GM12878 (cell line): ENCODE measurements at regions not wholly inside any gene's neighbourhood (a gene's known extent, or its start where the extent isn't known, plus 50 kb on each side); places are given as distances from the start of the nearest gene placed in this dataset.

Experiments used
- ATAC-seq: fragments of 200-7000 bp; cut with Tn5 transposase; 3 replicates; pipeline ENCODE4 v1.9.1; 2020; ENCODE audit warnings: mild to moderate bottlenecking, moderate library complexity
- BruUV-seq: library from RNA; stranded (reverse); fragments of 400-500 nt; replicated peaks from 2 replicates; lab custom pipeline; 2021; lab: Mats Ljungman, UMichigan
- CTCF ChIA-PET: fragments of 300-600 bp; sonication (Branson Sonifier 250); formaldehyde crosslinking; extraction: SDS; loops from one replicate; lab custom pipeline; 2021; ENCODE audit warnings: inconsistent platforms; lab: Yijun Ruan, JAX
- POLR2A ChIA-PET: fragments of 350-600 bp; formaldehyde crosslinking; extraction: SDS; loops from one replicate; lab custom pipeline; 2021; ENCODE audit warnings: inconsistent platforms; lab: Charles Lee
- RAD21 ChIA-PET: fragments of 300-600 bp; sonication (Branson Sonifier 250); formaldehyde crosslinking; loops from one replicate; lab custom pipeline; 2023; ENCODE audit warnings: antibody characterized with exemption; ENCODE audit not compliant: unreplicated experiment; lab: Charles Lee
- SMC1A ChIA-PET: fragments of 300-600 bp; sonication (Branson Sonifier 250); formaldehyde crosslinking; loops from one replicate; lab custom pipeline; 2023; ENCODE audit not compliant: unreplicated experiment, uncharacterized antibody; lab: Charles Lee
- DNase-seq: peaks from one replicate; pipeline ENCODE4 v3.0.0-alpha.2; 2011; ENCODE audit warnings: low read depth, low spot score
- FAIRE-seq: peaks from 3 replicates; lab custom pipeline; 2011; peaks lifted over from hg19 to GRCh38; lab: Jason Lieb, UNC
- H2AFZ ChIP-seq: 2 replicates; pipeline ENCODE4 v1.6.0; 2011; ENCODE audit warnings: low read depth, low read length, control low read depth; ENCODE audit not compliant: control insufficient read depth
- H3K27ac ChIP-seq: 2 replicates; pipeline ENCODE4 v1.5.1; 2011; ENCODE audit warnings: control low read depth; ENCODE audit not compliant: control insufficient read depth, insufficient read depth
- H3K27me3 ChIP-seq, 2 experiments: replicated peaks in 1 of 2; 2 replicates each; pipeline versions ENCODE4 v1.6.0 to v1.6.1; 2011; ENCODE audit warnings: low read length in 1 of 2; ENCODE audit not compliant: control insufficient read depth in 2 of 2, insufficient read depth in 2 of 2
- H3K36me3 ChIP-seq, 2 experiments: 2 replicates each; pipeline ENCODE4 v1.5.1; 2011; ENCODE audit warnings: low read length in 1 of 2; ENCODE audit not compliant: control insufficient read depth in 2 of 2, insufficient read depth in 2 of 2
- H3K4me1 ChIP-seq: 2 replicates; pipeline ENCODE4 v1.6.1; 2011; ENCODE audit warnings: mild to moderate bottlenecking, low read length, moderate library complexity, mixed read lengths; ENCODE audit not compliant: control insufficient read depth, insufficient read depth
- H3K4me2 ChIP-seq: 2 replicates; pipeline ENCODE4 v1.6.0; 2011; ENCODE audit warnings: control low read depth; ENCODE audit not compliant: control insufficient read depth, insufficient read depth
- H3K4me3 ChIP-seq: fragments of 200-600 bp; sonication (generic); 2 replicates; pipeline ENCODE4 v1.5.1; 2016
- H3K79me2 ChIP-seq: 2 replicates; pipeline ENCODE4 v1.6.0; 2011; ENCODE audit warnings: low read length; ENCODE audit not compliant: control insufficient read depth, insufficient read depth
- H3K9ac ChIP-seq: 2 replicates; pipeline ENCODE4 v1.8.0; 2011; ENCODE audit warnings: low read length, control low read depth, mixed read lengths; ENCODE audit not compliant: control insufficient read depth, insufficient read depth
- H3K9me3 ChIP-seq: replicated peaks from 3 replicates; pipeline ENCODE4 v1.5.1; 2011; ENCODE audit warnings: mild to moderate bottlenecking, low read length; ENCODE audit not compliant: control insufficient read depth, insufficient read depth
- H4K20me1 ChIP-seq: 2 replicates; pipeline ENCODE4 v1.6.0; 2011; ENCODE audit not compliant: control insufficient read depth, insufficient read depth
- CEBPB ChIP-seq, 2 experiments: fragments of 150-350 bp in 1 of 2; IDR thresholded peaks; 2 replicates each; pipeline ENCODE4 v1.6.1; 2012 to 2014; ENCODE audit warnings: low read depth in 2 of 2, low read length in 2 of 2, borderline replicate concordance in 1 of 2, inconsistent platforms in 1 of 2
- GABPA ChIP-seq: IDR thresholded peaks from 2 replicates; pipeline ENCODE4 v1.6.1; 2014; ENCODE audit warnings: antibody characterized with exemption, low read depth, mild to moderate bottlenecking, inconsistent platforms
- IRF4 ChIP-seq: IDR thresholded peaks from 2 replicates; pipeline ENCODE4 v1.6.1; 2011; ENCODE audit warnings: low read depth, low read length
- KAT2A ChIP-seq: conservative IDR thresholded peaks from 2 replicates; pipeline ENCODE4 v1.6.1; 2011; ENCODE audit warnings: low read depth, low read length; ENCODE audit not compliant: control insufficient read depth
- NBN ChIP-seq: fragments of 450-650 bp; IDR thresholded peaks from 2 replicates; pipeline ENCODE4 v1.6.1; 2016
- NFYA ChIP-seq: IDR thresholded peaks from 2 replicates; pipeline ENCODE4 v1.6.1; 2011; ENCODE audit warnings: low read depth, mild to moderate bottlenecking, low read length, improper control_type of control experiment, borderline replicate concordance
- NRF1 ChIP-seq: conservative IDR thresholded peaks from 2 replicates; pipeline ENCODE4 v1.6.1; 2011; ENCODE audit warnings: mild to moderate bottlenecking, low read depth, low read length, improper control_type of control experiment
- POU2F2 ChIP-seq: IDR thresholded peaks from 3 replicates; pipeline ENCODE4 v1.6.1; 2011; ENCODE audit warnings: low read depth, mild to moderate bottlenecking, low read length, borderline replicate concordance
- RUNX3 ChIP-seq: IDR thresholded peaks from 2 replicates; pipeline ENCODE4 v1.6.1; 2012; ENCODE audit warnings: low read length, inconsistent platforms
- SMAD5 ChIP-seq: IDR thresholded peaks from 2 replicates; pipeline ENCODE4 v1.6.1; 2016; ENCODE audit warnings: antibody characterized with exemption, low read depth
- SP1 ChIP-seq: IDR thresholded peaks from one replicate; pipeline ENCODE4 v1.6.1; 2011; ENCODE audit warnings: low read depth, low read length
- TAF1 ChIP-seq: IDR thresholded peaks from 2 replicates; pipeline ENCODE4 v1.6.1; 2011; ENCODE audit warnings: mild to moderate bottlenecking, low read depth, low read length, borderline replicate concordance
- in situ Hi-C: fragments of 300-500 bp; cut with MboI; formaldehyde crosslinking; loops from 9 replicates; pipeline ENCODE4 v1.14.3; 2018; ENCODE audit warnings: mixed read lengths
- intact Hi-C: fragments of 100-400 bp; cut with micrococcal nuclease; formaldehyde crosslinking; loops from one replicate; pipeline ENCODE4 v1.14.2; 2022; ENCODE audit not compliant: unreplicated experiment
- TF ChIP-seq, protein P1 (sequence below), 3 experiments: IDR thresholded peaks in 2 of 3; conservative IDR thresholded peaks in 1 of 3; 2 replicates each; pipeline ENCODE4 v1.5.1; 2011; ENCODE audit warnings: low read depth in 3 of 3, low read length in 3 of 3, mild to moderate bottlenecking in 3 of 3, control low read depth in 2 of 3, moderate library complexity in 2 of 3, inconsistent platforms in 1 of 3, mixed read lengths in 1 of 3; ENCODE audit not compliant: control insufficient read depth in 2 of 3, insufficient read depth in 1 of 3; ENCODE audit errors: extremely low read depth in 1 of 3
- TF ChIP-seq, protein P2 (sequence below): IDR thresholded peaks from 2 replicates; pipeline ENCODE4 v1.6.1; 2012; ENCODE audit warnings: low read depth, low read length, improper control_type of control experiment
- TF ChIP-seq, protein P3 (sequence below): fragments of 450-650 bp; IDR thresholded peaks from 2 replicates; pipeline ENCODE4 v1.6.1; 2017; ENCODE audit warnings: mild to moderate bottlenecking
- TF ChIP-seq, protein P4 (sequence below): IDR thresholded peaks from 2 replicates; pipeline ENCODE4 v1.6.1; 2011; ENCODE audit warnings: borderline replicate concordance, low read depth, mild to moderate bottlenecking, moderate library complexity, low read length; ENCODE audit not compliant: insufficient read depth, poor library complexity, severe bottlenecking
- TF ChIP-seq, protein P5 (sequence below): fragments of 450-650 bp; IDR thresholded peaks from 2 replicates; pipeline ENCODE4 v1.6.1; 2018; ENCODE audit warnings: borderline replicate concordance, mild to moderate bottlenecking; ENCODE audit not compliant: partially characterized antibody

DNA sequence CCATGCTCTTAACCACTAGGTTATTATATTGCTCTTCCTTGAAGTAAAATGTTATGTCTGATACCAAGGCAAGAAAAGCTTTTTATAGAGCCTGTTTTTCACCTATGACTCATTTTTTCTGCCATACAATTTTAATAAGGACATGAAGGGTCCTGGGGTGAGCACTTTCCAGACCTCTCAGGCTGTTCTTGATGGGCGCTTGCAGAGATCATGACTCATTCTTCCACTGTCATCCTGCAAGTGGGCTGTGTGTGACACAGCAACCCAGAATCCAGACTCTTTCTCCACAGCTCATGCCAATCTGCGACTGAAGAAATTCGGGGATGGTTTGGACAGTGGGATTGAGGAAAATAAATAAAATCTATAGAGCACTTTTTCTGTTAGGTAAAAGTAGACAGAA lies 506.7 kb upstream of the NBEA start (continued):
- TF ChIP-seq, protein P1, sequence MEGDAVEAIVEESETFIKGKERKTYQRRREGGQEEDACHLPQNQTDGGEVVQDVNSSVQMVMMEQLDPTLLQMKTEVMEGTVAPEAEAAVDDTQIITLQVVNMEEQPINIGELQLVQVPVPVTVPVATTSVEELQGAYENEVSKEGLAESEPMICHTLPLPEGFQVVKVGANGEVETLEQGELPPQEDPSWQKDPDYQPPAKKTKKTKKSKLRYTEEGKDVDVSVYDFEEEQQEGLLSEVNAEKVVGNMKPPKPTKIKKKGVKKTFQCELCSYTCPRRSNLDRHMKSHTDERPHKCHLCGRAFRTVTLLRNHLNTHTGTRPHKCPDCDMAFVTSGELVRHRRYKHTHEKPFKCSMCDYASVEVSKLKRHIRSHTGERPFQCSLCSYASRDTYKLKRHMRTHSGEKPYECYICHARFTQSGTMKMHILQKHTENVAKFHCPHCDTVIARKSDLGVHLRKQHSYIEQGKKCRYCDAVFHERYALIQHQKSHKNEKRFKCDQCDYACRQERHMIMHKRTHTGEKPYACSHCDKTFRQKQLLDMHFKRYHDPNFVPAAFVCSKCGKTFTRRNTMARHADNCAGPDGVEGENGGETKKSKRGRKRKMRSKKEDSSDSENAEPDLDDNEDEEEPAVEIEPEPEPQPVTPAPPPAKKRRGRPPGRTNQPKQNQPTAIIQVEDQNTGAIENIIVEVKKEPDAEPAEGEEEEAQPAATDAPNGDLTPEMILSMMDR (IDR thresholded peaks at IDR 0.05 in 2 of 3, conservative IDR thresholded peaks at IDR 0.05 in 1 of 3; ENCODE audit: control insufficient read depth in 2 of 3, extremely low read depth in 1 of 3, insufficient read depth in 1 of 3, low read depth in 3 of 3, low read length in 3 of 3), result no peak
- TF ChIP-seq NRF1 (no peak), KAT2A (no peak), SP1 (no peak)
- TF ChIP-seq, protein P2, sequence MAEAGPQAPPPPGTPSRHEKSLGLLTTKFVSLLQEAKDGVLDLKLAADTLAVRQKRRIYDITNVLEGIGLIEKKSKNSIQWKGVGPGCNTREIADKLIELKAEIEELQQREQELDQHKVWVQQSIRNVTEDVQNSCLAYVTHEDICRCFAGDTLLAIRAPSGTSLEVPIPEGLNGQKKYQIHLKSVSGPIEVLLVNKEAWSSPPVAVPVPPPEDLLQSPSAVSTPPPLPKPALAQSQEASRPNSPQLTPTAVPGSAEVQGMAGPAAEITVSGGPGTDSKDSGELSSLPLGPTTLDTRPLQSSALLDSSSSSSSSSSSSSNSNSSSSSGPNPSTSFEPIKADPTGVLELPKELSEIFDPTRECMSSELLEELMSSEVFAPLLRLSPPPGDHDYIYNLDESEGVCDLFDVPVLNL, result no peak

DNA sequence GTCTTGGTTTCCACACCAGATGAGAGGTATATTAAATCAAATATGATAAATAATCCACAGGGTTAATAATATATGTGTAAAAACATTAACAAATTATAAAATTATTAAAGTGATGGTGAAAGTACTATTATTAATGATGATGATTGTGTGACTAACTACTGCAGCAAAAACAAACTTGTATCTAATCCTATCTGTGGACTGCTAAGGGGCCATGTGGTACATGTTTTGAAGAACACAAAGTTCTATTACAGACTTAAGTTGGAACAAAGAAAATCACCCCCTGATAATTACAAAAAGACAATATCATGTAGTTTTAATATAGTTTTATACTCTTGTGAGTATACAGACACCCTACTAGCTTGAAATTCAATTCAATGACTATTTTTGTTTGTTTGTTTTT lies 504.2 kb upstream of the NBEA start:
- H3K79me2 ChIP-seq, result no peaks in the 10 kb centered on the region
- intact Hi-C loops (no loop called here), in situ Hi-C loops (no loop called here)
- H3K27ac ChIP-seq, result no peak overlapping the region
- ATAC-seq, result no peak
- SMC1A ChIA-PET, result no interaction called here
- POLR2A ChIA-PET, result no interaction called here
- H2AFZ ChIP-seq, result no peak overlapping the region
- RAD21 ChIA-PET, result no interaction called here
- H3K9me3 ChIP-seq, result no peaks in the 10 kb centered on the region
- H4K20me1 ChIP-seq, result no peaks in the 10 kb centered on the region
- DNase-seq, result no peak
- no peak overlapping the region for H3K9ac ChIP-seq
- no peaks in the 10 kb centered on the region for H3K4me1 ChIP-seq
- no TSS peak for BruUV-seq
- CTCF ChIA-PET, result no interaction called here
- H3K27me3 ChIP-seq, result no peaks in the 10 kb centered on the region
- H3K4me2 ChIP-seq, result no peak overlapping the region
- H3K36me3 ChIP-seq, result no peaks in the 10 kb centered on the region
- no peak overlapping the region for H3K4me3 ChIP-seq
- no peak for FAIRE-seq
- TF ChIP-seq POU2F2, result no peak
- TF ChIP-seq NBN, result no peak
- no peak for TF ChIP-seq TAF1
- no peak for TF ChIP-seq CEBPB (IDR thresholded peaks at IDR 0.05; ENCODE audit: borderline replicate concordance in 1 of 2, low read depth in 2 of 2, low read length in 2 of 2)
- TF ChIP-seq, protein P3, sequence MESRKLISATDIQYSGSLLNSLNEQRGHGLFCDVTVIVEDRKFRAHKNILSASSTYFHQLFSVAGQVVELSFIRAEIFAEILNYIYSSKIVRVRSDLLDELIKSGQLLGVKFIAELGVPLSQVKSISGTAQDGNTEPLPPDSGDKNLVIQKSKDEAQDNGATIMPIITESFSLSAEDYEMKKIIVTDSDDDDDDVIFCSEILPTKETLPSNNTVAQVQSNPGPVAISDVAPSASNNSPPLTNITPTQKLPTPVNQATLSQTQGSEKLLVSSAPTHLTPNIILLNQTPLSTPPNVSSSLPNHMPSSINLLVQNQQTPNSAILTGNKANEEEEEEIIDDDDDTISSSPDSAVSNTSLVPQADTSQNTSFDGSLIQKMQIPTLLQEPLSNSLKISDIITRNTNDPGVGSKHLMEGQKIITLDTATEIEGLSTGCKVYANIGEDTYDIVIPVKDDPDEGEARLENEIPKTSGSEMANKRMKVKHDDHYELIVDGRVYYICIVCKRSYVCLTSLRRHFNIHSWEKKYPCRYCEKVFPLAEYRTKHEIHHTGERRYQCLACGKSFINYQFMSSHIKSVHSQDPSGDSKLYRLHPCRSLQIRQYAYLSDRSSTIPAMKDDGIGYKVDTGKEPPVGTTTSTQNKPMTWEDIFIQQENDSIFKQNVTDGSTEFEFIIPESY, result no peak
- no peak for TF ChIP-seq IRF4
- TF ChIP-seq SMAD5, result no peak
- TF ChIP-seq, protein P4, sequence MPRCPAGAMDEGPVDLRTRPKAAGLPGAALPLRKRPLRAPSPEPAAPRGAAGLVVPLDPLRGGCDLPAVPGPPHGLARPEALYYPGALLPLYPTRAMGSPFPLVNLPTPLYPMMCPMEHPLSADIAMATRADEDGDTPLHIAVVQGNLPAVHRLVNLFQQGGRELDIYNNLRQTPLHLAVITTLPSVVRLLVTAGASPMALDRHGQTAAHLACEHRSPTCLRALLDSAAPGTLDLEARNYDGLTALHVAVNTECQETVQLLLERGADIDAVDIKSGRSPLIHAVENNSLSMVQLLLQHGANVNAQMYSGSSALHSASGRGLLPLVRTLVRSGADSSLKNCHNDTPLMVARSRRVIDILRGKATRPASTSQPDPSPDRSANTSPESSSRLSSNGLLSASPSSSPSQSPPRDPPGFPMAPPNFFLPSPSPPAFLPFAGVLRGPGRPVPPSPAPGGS, result no peak
- TF ChIP-seq GABPA, result no peak
- TF ChIP-seq, protein P5, sequence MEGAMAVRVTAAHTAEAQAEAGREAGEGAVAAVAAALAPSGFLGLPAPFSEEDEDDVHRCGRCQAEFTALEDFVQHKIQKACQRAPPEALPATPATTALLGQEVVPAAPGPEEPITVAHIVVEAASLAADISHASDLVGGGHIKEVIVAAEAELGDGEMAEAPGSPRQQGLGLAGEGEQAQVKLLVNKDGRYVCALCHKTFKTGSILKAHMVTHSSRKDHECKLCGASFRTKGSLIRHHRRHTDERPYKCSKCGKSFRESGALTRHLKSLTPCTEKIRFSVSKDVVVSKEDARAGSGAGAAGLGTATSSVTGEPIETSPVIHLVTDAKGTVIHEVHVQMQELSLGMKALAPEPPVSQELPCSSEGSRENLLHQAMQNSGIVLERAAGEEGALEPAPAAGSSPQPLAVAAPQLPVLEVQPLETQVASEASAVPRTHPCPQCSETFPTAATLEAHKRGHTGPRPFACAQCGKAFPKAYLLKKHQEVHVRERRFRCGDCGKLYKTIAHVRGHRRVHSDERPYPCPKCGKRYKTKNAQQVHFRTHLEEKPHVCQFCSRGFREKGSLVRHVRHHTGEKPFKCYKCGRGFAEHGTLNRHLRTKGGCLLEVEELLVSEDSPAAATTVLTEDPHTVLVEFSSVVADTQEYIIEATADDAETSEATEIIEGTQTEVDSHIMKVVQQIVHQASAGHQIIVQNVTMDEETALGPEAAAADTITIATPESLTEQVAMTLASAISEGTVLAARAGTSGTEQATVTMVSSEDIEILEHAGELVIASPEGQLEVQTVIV, result no peak
- TF ChIP-seq RUNX3, result no peak
- TF ChIP-seq NFYA, result no peak
